Cardiac muscle cell (in vitro differentiated cells and primary cell): ENCODE measurements at regions not wholly inside any gene's neighbourhood (a gene's known extent, or its start where the extent isn't known, plus 50 kb on each side); places are given as distances from the start of the nearest gene placed in this dataset.

ENCODE experiments used
- DNase-seq, 2 donors: peaks; one replicate each; pipeline versions ENCODE4 v3.0.0 to v3.0.0-alpha.2; 2010 to 2017; ENCODE audit warnings: low read depth in 1 of 2, low spot score in 1 of 2
- H3K27ac ChIP-seq: fragments of 200-600 bp; sonication (generic); 2 replicates; pipeline ENCODE4 v1.5.1; 2016
- H3K27me3 ChIP-seq: fragments of 200-600 bp; sonication (generic); 2 replicates; pipeline ENCODE4 v1.6.0; 2016; ENCODE audit warnings: control low read depth
- H3K36me3 ChIP-seq: fragments of 200-600 bp; sonication (generic); 2 replicates; pipeline ENCODE4 v1.5.1; 2016; ENCODE audit warnings: control low read depth
- H3K4me1 ChIP-seq: fragments of 200-600 bp; sonication (generic); 2 replicates; pipeline ENCODE4 v1.8.1; 2017; ENCODE audit warnings: low read depth, mild to moderate bottlenecking, mixed run types
- H3K4me3 ChIP-seq: fragments of 200-600 bp; sonication (generic); 2 replicates; pipeline ENCODE4 v1.5.1; 2016; ENCODE audit warnings: mild to moderate bottlenecking
- H3K9me3 ChIP-seq: fragments of 200-600 bp; sonication (generic); 2 replicates; pipeline ENCODE4 v1.5.1; 2017; ENCODE audit warnings: low read depth, mild to moderate bottlenecking, control low read depth
- CTCF ChIP-seq: IDR thresholded peaks from 2 replicates; pipeline ENCODE4 v1.5.1; 2012; ENCODE audit warnings: low read depth, mild to moderate bottlenecking, low read length

- Histone ChIP-seq H3K36me3 (no peaks in the 10 kb centered on the region), H3K27me3 (no peaks in the 10 kb centered on the region), H3K4me1 (no peaks in the 10 kb centered on the region), H3K4me3 (no peak overlapping the region), H3K27ac (no peak overlapping the region), H3K9me3 (no peaks in the 10 kb centered on the region)
- DNase-seq, result no peak
- no peak for TF ChIP-seq CTCF
These were observed 98.6 kb upstream of the NEDD9 start for GRCh38 chr6:11331111-11331510.

- H3K4me1 ChIP-seq, result no peaks in the 10 kb centered on the region
- no peak for TF ChIP-seq CTCF
- DNase-seq, result no peak
- H3K27ac ChIP-seq, result no peak overlapping the region
- H3K9me3 ChIP-seq, result no peaks in the 10 kb centered on the region
- no peaks in the 10 kb centered on the region for H3K36me3 ChIP-seq
- no peaks in the 10 kb centered on the region for H3K27me3 ChIP-seq
- H3K4me3 ChIP-seq, result no peak overlapping the region
These were observed 97.9 kb upstream of the NEDD9 start for GRCh38 chr6:11330413-11330760.

GRCh38 chr6:11329726-11330412 lies 97.4 kb upstream of the NEDD9 start:
- Histone ChIP-seq H3K4me1 (no peaks in the 10 kb centered on the region), H3K27me3 (no peaks in the 10 kb centered on the region), H3K36me3 (no peaks in the 10 kb centered on the region), H3K27ac (no peak overlapping the region), H3K9me3 (no peaks in the 10 kb centered on the region), H3K4me3 (no peak overlapping the region)
- no peak for DNase-seq
- TF ChIP-seq CTCF, result no peak

- DNase-seq, result peak in 1 of 2 donors; percentile 27
- Histone ChIP-seq H3K36me3 (no peaks in the 10 kb centered on the region), H3K27ac (no peak overlapping the region), H3K4me3 (no peak overlapping the region), H3K9me3 (no peaks in the 10 kb centered on the region), H3K4me1 (no peaks in the 10 kb centered on the region), H3K27me3 (no peaks in the 10 kb centered on the region)
- no peak for TF ChIP-seq CTCF
These were observed 96.3 kb upstream of the NEDD9 start for GRCh38 chr6:11328613-11329247.

- H3K27ac ChIP-seq, result no peak overlapping the region
These were observed 95.5 kb upstream of the NEDD9 start for GRCh38 chr6:11327961-11328360.

More at GRCh38 chr6:11327961-11328360, 95.5 kb upstream of the NEDD9 start:
- Histone ChIP-seq H3K36me3 (no peaks in the 10 kb centered on the region), H3K4me1 (no peaks in the 10 kb centered on the region), H3K9me3 (no peaks in the 10 kb centered on the region), H3K4me3 (no peak overlapping the region), H3K27me3 (no peaks in the 10 kb centered on the region)
- TF ChIP-seq CTCF, result no peak
- DNase-seq, result no peak
